ENCODE measurements at regions not wholly inside any gene's neighbourhood (a gene's known extent, or its start where the extent isn't known, plus 50 kb on each side); places are given as distances from the start of the nearest gene placed in this dataset.

- no peak for TF ChIP-seq CHD2 (IDR thresholded peaks at IDR 0.05; ENCODE audit: borderline replicate concordance, low read depth, low read length)
- TF ChIP-seq RAD21 (IDR thresholded peaks at IDR 0.05; ENCODE audit: insufficient read depth, low read depth, low read length), result no peak
- TF ChIP-seq CTCF (IDR thresholded peaks at IDR 0.05 in 2 of 3, conservative IDR thresholded peaks at IDR 0.05 in 1 of 3; ENCODE audit: control insufficient read depth in 2 of 3, extremely low read depth in 1 of 3, insufficient read depth in 1 of 3, low read depth in 3 of 3, low read length in 3 of 3), result no peak
- no peak for TF ChIP-seq POLR2A (IDR thresholded peaks at IDR 0.05; ENCODE audit: low read depth, low read length)
- TF ChIP-seq DPF2 (IDR thresholded peaks at IDR 0.05), result no peak
- no peak for TF ChIP-seq ATF2 (IDR thresholded peaks at IDR 0.05; ENCODE audit: low read length)
- TF ChIP-seq PAX8 (IDR thresholded peaks at IDR 0.05), result no peak
- TF ChIP-seq EP300 (IDR thresholded peaks at IDR 0.05; ENCODE audit: borderline replicate concordance in 1 of 2, control insufficient read depth in 1 of 2, low read depth in 2 of 2, low read length in 2 of 2), result no peak
- no peak for TF ChIP-seq TAF1 (IDR thresholded peaks at IDR 0.05; ENCODE audit: borderline replicate concordance, low read depth, low read length)
Observed at GRCh38 chr3:99542767-99543518, 95.5 kb upstream of the COL8A1 start.
